ENCODE measurements at regions not wholly inside any gene's neighbourhood (a gene's known extent, or its start where the extent isn't known, plus 50 kb on each side); places are given as distances from the start of the nearest gene placed in this dataset.

DNA sequence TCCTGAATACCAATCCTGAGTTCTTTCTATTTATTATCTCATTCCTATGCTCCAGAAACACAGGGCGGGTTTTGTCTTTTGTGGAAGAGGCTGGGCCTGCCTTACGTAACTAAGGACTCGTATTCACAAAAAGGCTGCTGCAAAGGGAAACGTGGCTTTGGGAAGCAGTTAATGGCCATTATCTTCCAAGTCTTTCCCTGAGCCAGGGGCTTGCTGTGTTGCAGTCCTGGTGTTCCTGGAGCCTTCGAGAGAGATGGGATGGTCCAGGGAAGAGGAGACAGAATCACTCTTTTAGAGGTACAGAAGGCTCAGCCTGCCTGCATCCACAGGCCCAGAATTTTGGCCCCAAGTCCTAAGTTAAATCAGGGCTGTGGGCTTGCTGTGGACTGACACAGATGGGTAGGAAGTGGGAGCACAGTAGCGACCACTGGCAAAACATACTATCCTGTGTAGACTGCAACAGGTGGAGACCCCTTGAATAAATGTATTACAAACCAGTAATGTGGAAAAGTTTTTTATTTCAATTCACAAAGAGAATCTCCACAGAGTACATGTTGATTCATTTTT, 139.4 kb upstream of the ST6GAL2 start:
- TF ChIP-seq, protein P1, sequence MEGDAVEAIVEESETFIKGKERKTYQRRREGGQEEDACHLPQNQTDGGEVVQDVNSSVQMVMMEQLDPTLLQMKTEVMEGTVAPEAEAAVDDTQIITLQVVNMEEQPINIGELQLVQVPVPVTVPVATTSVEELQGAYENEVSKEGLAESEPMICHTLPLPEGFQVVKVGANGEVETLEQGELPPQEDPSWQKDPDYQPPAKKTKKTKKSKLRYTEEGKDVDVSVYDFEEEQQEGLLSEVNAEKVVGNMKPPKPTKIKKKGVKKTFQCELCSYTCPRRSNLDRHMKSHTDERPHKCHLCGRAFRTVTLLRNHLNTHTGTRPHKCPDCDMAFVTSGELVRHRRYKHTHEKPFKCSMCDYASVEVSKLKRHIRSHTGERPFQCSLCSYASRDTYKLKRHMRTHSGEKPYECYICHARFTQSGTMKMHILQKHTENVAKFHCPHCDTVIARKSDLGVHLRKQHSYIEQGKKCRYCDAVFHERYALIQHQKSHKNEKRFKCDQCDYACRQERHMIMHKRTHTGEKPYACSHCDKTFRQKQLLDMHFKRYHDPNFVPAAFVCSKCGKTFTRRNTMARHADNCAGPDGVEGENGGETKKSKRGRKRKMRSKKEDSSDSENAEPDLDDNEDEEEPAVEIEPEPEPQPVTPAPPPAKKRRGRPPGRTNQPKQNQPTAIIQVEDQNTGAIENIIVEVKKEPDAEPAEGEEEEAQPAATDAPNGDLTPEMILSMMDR (IDR thresholded peaks at IDR 0.05) = no peak
- TF ChIP-seq POLR2AphosphoS5 (IDR thresholded peaks at IDR 0.05) (no peak), POLR2A (IDR thresholded peaks at IDR 0.05) (no peak)
